ENCODE measurements at regions not wholly inside any gene's neighbourhood (a gene's known extent, or its start where the extent isn't known, plus 50 kb on each side); places are given as distances from the start of the nearest gene placed in this dataset.

- Histone ChIP-seq H3K27ac (ENCODE audit: low read depth in 2 of 2, low read length in 1 of 2) (no peak overlapping the region), H4K20me1 (ENCODE audit: insufficient read depth) (no peaks in the 10 kb centered on the region), H3F3A (replicated peaks; ENCODE audit: insufficient read depth) (peaks cover 41% of the 10 kb centered on the region), H3K4me1 (ENCODE audit: control insufficient read depth in 1 of 2, insufficient read depth in 2 of 2, low read depth in 1 of 2, low read length in 1 of 2) (peaks cover 0 to 34% of the 10 kb centered on the region in 2 experiments; a peak in 3 of 4 replicates), H3K4me2 (no peak overlapping the region), H3K4me3 (ENCODE audit: low read depth in 2 of 2, low read length in 1 of 2) (no peak overlapping the region), H3K27me3 (ENCODE audit: insufficient read depth) (no peaks in the 10 kb centered on the region), H3K9me2 (no peaks in the 10 kb centered on the region), H3K9me3 (no peaks in the 10 kb centered on the region), H3K9ac (no peak overlapping the region), H3K36me3 (replicated peaks in 1 of 2; ENCODE audit: control insufficient read depth in 1 of 2, insufficient read depth in 2 of 2, low read length in 1 of 2) (no peaks in the 10 kb centered on the region), H3K79me2 (ENCODE audit: insufficient read depth) (no peaks in the 10 kb centered on the region), H2AFZ (ENCODE audit: low read depth) (no peak overlapping the region)
- POLR2A ChIA-PET = no interaction called here
- CTCF ChIA-PET = no interaction called here
- DNase-seq = no peak
- WGBS (ENCODE audit: low lambda C conversion rate) = 69% methylated on average over 3 of the region's 3 CpGs
- TF ChIP-seq JUND (IDR thresholded peaks at IDR 0.05) = no peak
- TF ChIP-seq TAF1 (IDR thresholded peaks at IDR 0.05; ENCODE audit: borderline replicate concordance, low read depth, low read length) = no peak
- TF ChIP-seq, protein P1, sequence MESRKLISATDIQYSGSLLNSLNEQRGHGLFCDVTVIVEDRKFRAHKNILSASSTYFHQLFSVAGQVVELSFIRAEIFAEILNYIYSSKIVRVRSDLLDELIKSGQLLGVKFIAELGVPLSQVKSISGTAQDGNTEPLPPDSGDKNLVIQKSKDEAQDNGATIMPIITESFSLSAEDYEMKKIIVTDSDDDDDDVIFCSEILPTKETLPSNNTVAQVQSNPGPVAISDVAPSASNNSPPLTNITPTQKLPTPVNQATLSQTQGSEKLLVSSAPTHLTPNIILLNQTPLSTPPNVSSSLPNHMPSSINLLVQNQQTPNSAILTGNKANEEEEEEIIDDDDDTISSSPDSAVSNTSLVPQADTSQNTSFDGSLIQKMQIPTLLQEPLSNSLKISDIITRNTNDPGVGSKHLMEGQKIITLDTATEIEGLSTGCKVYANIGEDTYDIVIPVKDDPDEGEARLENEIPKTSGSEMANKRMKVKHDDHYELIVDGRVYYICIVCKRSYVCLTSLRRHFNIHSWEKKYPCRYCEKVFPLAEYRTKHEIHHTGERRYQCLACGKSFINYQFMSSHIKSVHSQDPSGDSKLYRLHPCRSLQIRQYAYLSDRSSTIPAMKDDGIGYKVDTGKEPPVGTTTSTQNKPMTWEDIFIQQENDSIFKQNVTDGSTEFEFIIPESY (IDR thresholded peaks at IDR 0.05; ENCODE audit: borderline replicate concordance, low read depth) = no peak
- TF ChIP-seq FOXJ3 (CRISPR knock-in tag; IDR thresholded peaks at IDR 0.05) = no peak
- TF ChIP-seq RFX5 (IDR thresholded peaks at IDR 0.05; ENCODE audit: low read length) = no peak
- TF ChIP-seq RAD21 (IDR thresholded peaks at IDR 0.05; ENCODE audit: low read length) = no peak
- TF ChIP-seq IRF3 (IDR thresholded peaks at IDR 0.05; ENCODE audit: low read depth, low read length) = no peak
- TF ChIP-seq, protein P2, sequence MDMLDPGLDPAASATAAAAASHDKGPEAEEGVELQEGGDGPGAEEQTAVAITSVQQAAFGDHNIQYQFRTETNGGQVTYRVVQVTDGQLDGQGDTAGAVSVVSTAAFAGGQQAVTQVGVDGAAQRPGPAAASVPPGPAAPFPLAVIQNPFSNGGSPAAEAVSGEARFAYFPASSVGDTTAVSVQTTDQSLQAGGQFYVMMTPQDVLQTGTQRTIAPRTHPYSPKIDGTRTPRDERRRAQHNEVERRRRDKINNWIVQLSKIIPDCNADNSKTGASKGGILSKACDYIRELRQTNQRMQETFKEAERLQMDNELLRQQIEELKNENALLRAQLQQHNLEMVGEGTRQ (IDR thresholded peaks at IDR 0.05; ENCODE audit: borderline replicate concordance, low read depth, low read length) = no peak
- no peak for TF ChIP-seq ELF1 (IDR thresholded peaks at IDR 0.05)
Measured at GRCh38 chr3:101946906-101947305, 97.6 kb downstream of the NFKBIZ start.

DNA sequence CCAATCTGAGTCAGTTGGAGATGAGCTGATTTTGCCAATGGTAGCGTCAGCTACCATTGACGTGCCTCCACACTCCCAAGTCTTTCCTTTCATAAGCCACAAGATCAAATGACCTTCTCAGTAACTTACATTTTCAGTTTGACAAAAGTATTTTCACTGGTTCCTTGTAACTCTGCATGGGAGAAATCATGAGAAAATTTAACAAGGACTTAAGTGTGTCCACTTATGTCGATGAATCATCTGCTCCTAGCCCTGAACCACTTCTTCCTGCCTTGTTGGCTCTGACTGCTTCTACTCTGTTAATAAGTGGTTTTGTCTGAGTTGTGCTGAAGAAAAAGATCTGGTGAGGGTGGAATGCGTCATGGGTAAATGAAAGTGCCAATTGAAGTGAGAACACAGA is 101.2 kb downstream of the NFKBIZ start:
- Histone ChIP-seq H3K9me3 (no peaks in the 10 kb centered on the region), H2AFZ (ENCODE audit: low read depth) (peak overlapping the region; percentile 37), H3F3A (replicated peaks; ENCODE audit: insufficient read depth) (peaks cover 25% of the 10 kb centered on the region), H3K4me3 (ENCODE audit: low read depth in 2 of 2, low read length in 1 of 2) (no peak overlapping the region), H3K4me1 (ENCODE audit: control insufficient read depth in 1 of 2, insufficient read depth in 2 of 2, low read depth in 1 of 2, low read length in 1 of 2) (peaks cover 0 to 25% of the 10 kb centered on the region in 2 experiments; a peak in 2 of 4 replicates), H3K9me2 (no peaks in the 10 kb centered on the region), H3K9ac (peak overlapping the region; percentile 47; the same call in 1 of the 2 replicates), H3K36me3 (replicated peaks in 1 of 2; ENCODE audit: control insufficient read depth in 1 of 2, insufficient read depth in 2 of 2, low read length in 1 of 2) (no peaks in the 10 kb centered on the region), H4K20me1 (ENCODE audit: insufficient read depth) (no peaks in the 10 kb centered on the region), H3K27me3 (ENCODE audit: insufficient read depth) (no peaks in the 10 kb centered on the region), H3K27ac (ENCODE audit: low read depth in 2 of 2, low read length in 1 of 2) (peak overlapping the region in 1 of 2 experiments; percentile 93; a peak in 3 of 4 replicates), H3K4me2 (peak overlapping the region; percentile 28), H3K79me2 (ENCODE audit: insufficient read depth) (no peaks in the 10 kb centered on the region)
- ChIA-PET CTCF (interaction anchor here (1.3 to 2.8 kb wide), 2 partner anchors 13 to 274 kb away, joined by 3 to 5 read pairs; no protein-coding TSS in a partner anchor), POLR2A (no interaction called here)
- no peak for DNase-seq
- 52% methylated on average over 4 of the region's 4 CpGs for WGBS (ENCODE audit: low lambda C conversion rate)
- TF ChIP-seq, protein P3, sequence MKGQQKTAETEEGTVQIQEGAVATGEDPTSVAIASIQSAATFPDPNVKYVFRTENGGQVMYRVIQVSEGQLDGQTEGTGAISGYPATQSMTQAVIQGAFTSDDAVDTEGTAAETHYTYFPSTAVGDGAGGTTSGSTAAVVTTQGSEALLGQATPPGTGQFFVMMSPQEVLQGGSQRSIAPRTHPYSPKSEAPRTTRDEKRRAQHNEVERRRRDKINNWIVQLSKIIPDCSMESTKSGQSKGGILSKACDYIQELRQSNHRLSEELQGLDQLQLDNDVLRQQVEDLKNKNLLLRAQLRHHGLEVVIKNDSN (IDR thresholded peaks at IDR 0.05; ENCODE audit: borderline replicate concordance, low read depth) = no peak
- TF ChIP-seq POLR2AphosphoS5 (IDR thresholded peaks at IDR 0.05; ENCODE audit: low read depth, low read length) (peak; percentile 11; the same call in 1 of the 2 replicates), CTCF (IDR thresholded peaks at IDR 0.05) (no peak), RXRA (IDR thresholded peaks at IDR 0.05; ENCODE audit: borderline replicate concordance, low read depth) (no peak), FOXM1 (IDR thresholded peaks at IDR 0.05; ENCODE audit: low read depth) (no peak; the same call in 1 of the 2 replicates), RCOR1 (IDR thresholded peaks at IDR 0.05; ENCODE audit: low read length) (no peak), GATA2 (CRISPR knock-in tag; IDR thresholded peaks at IDR 0.05) (no peak), GABPA (IDR thresholded peaks at IDR 0.05; ENCODE audit: low read depth) (no peak), YY1 (IDR thresholded peaks at IDR 0.05; ENCODE audit: low read depth) (no peak), RFX5 (IDR thresholded peaks at IDR 0.05; ENCODE audit: low read length) (no peak), MAX (IDR thresholded peaks at IDR 0.05; ENCODE audit: low read depth) (no peak), TCF12 (IDR thresholded peaks at IDR 0.05) (peak; percentile 77), RAD21 (IDR thresholded peaks at IDR 0.05; ENCODE audit: low read length) (no peak), MEF2A (IDR thresholded peaks at IDR 0.05; ENCODE audit: borderline replicate concordance, low read depth) (no peak), FOXJ3 (CRISPR knock-in tag; IDR thresholded peaks at IDR 0.05) (no peak), JUND (IDR thresholded peaks at IDR 0.05) (peak; percentile 59)
- TF ChIP-seq, protein P2 (IDR thresholded peaks at IDR 0.05; ENCODE audit: borderline replicate concordance, low read depth, low read length) = no peak
